ENCODE measurements at regions not wholly inside any gene's neighbourhood (a gene's known extent, or its start where the extent isn't known, plus 50 kb on each side); places are given as distances from the start of the nearest gene placed in this dataset.

- ATAC-seq: no peak
Observed at GRCh38 chr6:167555836-167556235, 230.9 kb downstream of the TTLL2 start.

GRCh38 chr6:167557675-167558074, 232.8 kb downstream of the TTLL2 start:
- no peak overlapping the region for H3K27ac ChIP-seq (ENCODE audit: low read length)

More at GRCh38 chr6:167555836-167556235, 230.9 kb downstream of the TTLL2 start:
- no peak overlapping the region for H2AFZ ChIP-seq (ENCODE audit: low read length)
- CTCF ChIA-PET: no interaction called here
- no peak overlapping the region for H3K9ac ChIP-seq (ENCODE audit: low read length)
- H4K20me1 ChIP-seq (ENCODE audit: low read length): no peaks in the 10 kb centered on the region
- no peak overlapping the region for H3K27ac ChIP-seq (ENCODE audit: low read length)
- H3F3A ChIP-seq (ENCODE audit: low read length, unreplicated experiment): no peaks in the 10 kb centered on the region
- no peak overlapping the region for H3K4me2 ChIP-seq (ENCODE audit: low read length)
- no peaks in the 10 kb centered on the region for H3K4me1 ChIP-seq (ENCODE audit: insufficient read depth, low read length)
- no peaks in the 10 kb centered on the region for H3K79me2 ChIP-seq (ENCODE audit: low read length)
- intact Hi-C loops (cut with micrococcal nuclease): no loop called here
- no peak overlapping the region for H3K4me3 ChIP-seq (ENCODE audit: low read length)
- no peaks in the 10 kb centered on the region for H3K9me3 ChIP-seq (ENCODE audit: low read length)
- TF ChIP-seq EZH2phosphoT487 (IDR thresholded peaks at IDR 0.05; ENCODE audit: borderline replicate concordance, low read length): no peak
- no peak for TF ChIP-seq EZH2 (IDR thresholded peaks at IDR 0.05; ENCODE audit: low read length, unreplicated experiment)
- no peak for TF ChIP-seq CTCF (conservative IDR thresholded peaks at IDR 0.05; ENCODE audit: low read depth, low read length)
- BruUV-seq (replicated peaks): no TSS peak
- POLR2A ChIA-PET (ENCODE audit: unreplicated experiment): no interaction called here
- no peaks in the 10 kb centered on the region for H3K9me2 ChIP-seq (replicated peaks; ENCODE audit: low read length)
- no peak for DNase-seq
- H3K36me3 ChIP-seq (ENCODE audit: low read depth, low read length): no peaks in the 10 kb centered on the region
- no peaks in the 10 kb centered on the region for H3K27me3 ChIP-seq (ENCODE audit: low read length)

More at GRCh38 chr6:167557675-167558074, 232.8 kb downstream of the TTLL2 start:
- no peak for ATAC-seq
- Histone ChIP-seq H3K9me2 (replicated peaks; ENCODE audit: low read length) (no peaks in the 10 kb centered on the region), H3K9me3 (ENCODE audit: low read length) (no peaks in the 10 kb centered on the region), H3K79me2 (ENCODE audit: low read length) (no peaks in the 10 kb centered on the region), H3K9ac (ENCODE audit: low read length) (no peak overlapping the region), H3K4me2 (ENCODE audit: low read length) (no peak overlapping the region), H3K36me3 (ENCODE audit: low read depth, low read length) (no peaks in the 10 kb centered on the region), H3K4me1 (ENCODE audit: insufficient read depth, low read length) (no peaks in the 10 kb centered on the region), H2AFZ (ENCODE audit: low read length) (no peak overlapping the region), H3K4me3 (ENCODE audit: low read length) (no peak overlapping the region), H3K27me3 (ENCODE audit: low read length) (no peaks in the 10 kb centered on the region), H3F3A (ENCODE audit: low read length, unreplicated experiment) (no peaks in the 10 kb centered on the region), H4K20me1 (ENCODE audit: low read length) (no peaks in the 10 kb centered on the region)
- TF ChIP-seq EZH2 (IDR thresholded peaks at IDR 0.05; ENCODE audit: low read length, unreplicated experiment): no peak
- TF ChIP-seq EZH2phosphoT487 (IDR thresholded peaks at IDR 0.05; ENCODE audit: borderline replicate concordance, low read length): no peak
- TF ChIP-seq CTCF (conservative IDR thresholded peaks at IDR 0.05; ENCODE audit: low read depth, low read length): no peak
- ChIA-PET CTCF (no interaction called here), POLR2A (ENCODE audit: unreplicated experiment) (no interaction called here)
- DNase-seq: no peak
- no TSS peak for BruUV-seq (replicated peaks)
- intact Hi-C loops (cut with micrococcal nuclease): no loop called here
